ENCODE measurements at regions not wholly inside any gene's neighbourhood (a gene's known extent, or its start where the extent isn't known, plus 50 kb on each side); places are given as distances from the start of the nearest gene placed in this dataset.

DNA sequence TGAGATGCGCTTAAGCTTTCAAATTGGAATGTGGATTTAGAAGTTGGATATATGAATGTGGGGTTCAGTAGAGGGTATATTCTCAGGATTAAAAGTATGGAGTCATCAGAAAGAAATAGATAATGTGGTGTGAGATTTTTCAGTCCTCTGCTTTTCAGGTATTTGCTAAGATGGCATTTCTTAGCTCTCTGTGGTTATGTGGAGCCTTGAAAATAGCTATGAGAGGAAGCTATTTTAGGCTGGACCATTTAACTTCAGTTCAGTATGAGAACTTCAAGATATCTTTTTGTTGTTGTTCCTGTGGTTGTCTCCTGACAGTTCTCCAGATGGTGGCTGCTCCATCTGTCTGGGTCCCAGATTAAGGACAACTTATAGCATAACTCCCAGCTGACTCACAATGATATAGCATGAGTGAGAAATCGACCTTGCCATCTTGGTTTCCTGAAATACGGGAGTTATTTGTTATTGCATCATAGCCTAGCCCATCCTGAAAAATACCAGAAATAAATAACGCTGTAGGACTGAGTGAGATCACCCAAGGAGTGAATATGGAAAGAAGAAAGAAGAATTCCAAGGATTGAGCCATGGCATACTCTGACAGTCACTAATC is 461.5 kb downstream of the ANXA1 start:
- DNase-seq (ENCODE audit: low read depth, low spot score), result no peak
- H3K27ac ChIP-seq, result no peak overlapping the region

- no peak for DNase-seq (ENCODE audit: low read depth, low spot score)
- no peak overlapping the region for H3K27ac ChIP-seq
Observed at GRCh38 chr9:73615557-73615956, 463.9 kb downstream of the ANXA1 start.

- no peak for DNase-seq (ENCODE audit: low read depth, low spot score)
- H3K27ac ChIP-seq, result no peak overlapping the region
Observed at GRCh38 chr9:73617586-73617985, 465.9 kb downstream of the ANXA1 start.

DNA sequence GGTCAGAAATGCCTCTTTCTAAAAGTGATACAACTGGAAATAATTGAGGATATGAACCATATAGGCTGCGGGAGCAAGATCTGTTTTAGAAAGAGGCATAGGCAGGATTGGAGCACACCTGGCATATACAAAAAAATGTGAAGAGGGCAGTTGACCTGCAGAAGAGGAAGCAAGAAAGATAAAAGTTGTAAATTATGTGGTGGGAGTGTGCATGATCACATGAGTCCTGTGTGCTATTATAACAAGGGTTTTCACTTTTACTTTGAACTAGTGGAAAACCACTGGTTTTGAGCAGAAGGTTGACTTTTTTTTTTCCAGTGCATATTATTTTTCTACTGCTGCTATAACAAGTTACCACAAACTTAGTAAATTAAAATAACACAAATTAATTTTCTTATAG is 489.3 kb downstream of the ANXA1 start:
- H3K27ac ChIP-seq, result no peak overlapping the region
- DNase-seq (ENCODE audit: low read depth, low spot score), result no peak

GRCh38 chr9:73643379-73644013 is 491.8 kb downstream of the ANXA1 start:
- H3K27ac ChIP-seq, result peak overlapping the region; percentile 31
- peak; percentile 76 for DNase-seq (ENCODE audit: low read depth, low spot score)

GRCh38 chr9:73647560-73647959 is 495.9 kb downstream of the ANXA1 start:
- DNase-seq (ENCODE audit: low read depth, low spot score), result no peak
- no peak overlapping the region for H3K27ac ChIP-seq

- no peak for DNase-seq (ENCODE audit: low read depth, low spot score)
- no peak overlapping the region for H3K27ac ChIP-seq
Observed at GRCh38 chr9:73649552-73649951, 497.9 kb downstream of the ANXA1 start.

GRCh38 chr9:73655363-73655762 is 503.7 kb downstream of the ANXA1 start:
- H3K27ac ChIP-seq, result no peak overlapping the region
- no peak for DNase-seq (ENCODE audit: low read depth, low spot score)

GRCh38 chr9:73655831-73656230 is 504.2 kb downstream of the ANXA1 start:
- no peak overlapping the region for H3K27ac ChIP-seq
- DNase-seq (ENCODE audit: low read depth, low spot score), result no peak

GRCh38 chr9:73665253-73665652 is 513.6 kb downstream of the ANXA1 start:
- H3K27ac ChIP-seq, result no peak overlapping the region
- DNase-seq (ENCODE audit: low read depth, low spot score), result no peak

GRCh38 chr9:73667749-73668148 is 516.1 kb downstream of the ANXA1 start:
- H3K27ac ChIP-seq, result no peak overlapping the region
- DNase-seq (ENCODE audit: low read depth, low spot score), result no peak

GRCh38 chr9:73680831-73681230 is 529.2 kb downstream of the ANXA1 start:
- DNase-seq (ENCODE audit: low read depth, low spot score), result no peak
- no peak overlapping the region for H3K27ac ChIP-seq

DNA sequence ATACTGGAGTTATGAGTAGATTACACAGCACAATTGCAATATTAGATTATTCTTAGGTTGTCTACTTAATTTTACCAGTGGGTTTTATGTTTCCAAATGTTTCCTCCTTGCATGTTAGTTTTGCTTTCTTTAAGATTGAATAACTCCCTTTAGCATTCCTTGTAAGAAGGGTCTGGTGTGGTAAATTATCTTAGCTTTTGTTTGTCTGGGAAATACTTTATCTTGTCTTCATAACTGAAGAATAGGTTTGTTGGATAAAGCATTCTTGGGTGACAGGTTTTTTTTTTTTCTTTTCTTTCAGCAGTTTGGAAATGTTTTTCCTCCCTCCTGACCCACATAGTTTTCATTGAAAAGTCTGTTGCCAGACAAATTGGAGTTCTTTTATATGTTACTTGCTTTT is 531.1 kb downstream of the ANXA1 start:
- H3K27ac ChIP-seq, result no peak overlapping the region
- DNase-seq (ENCODE audit: low read depth, low spot score), result no peak

DNA sequence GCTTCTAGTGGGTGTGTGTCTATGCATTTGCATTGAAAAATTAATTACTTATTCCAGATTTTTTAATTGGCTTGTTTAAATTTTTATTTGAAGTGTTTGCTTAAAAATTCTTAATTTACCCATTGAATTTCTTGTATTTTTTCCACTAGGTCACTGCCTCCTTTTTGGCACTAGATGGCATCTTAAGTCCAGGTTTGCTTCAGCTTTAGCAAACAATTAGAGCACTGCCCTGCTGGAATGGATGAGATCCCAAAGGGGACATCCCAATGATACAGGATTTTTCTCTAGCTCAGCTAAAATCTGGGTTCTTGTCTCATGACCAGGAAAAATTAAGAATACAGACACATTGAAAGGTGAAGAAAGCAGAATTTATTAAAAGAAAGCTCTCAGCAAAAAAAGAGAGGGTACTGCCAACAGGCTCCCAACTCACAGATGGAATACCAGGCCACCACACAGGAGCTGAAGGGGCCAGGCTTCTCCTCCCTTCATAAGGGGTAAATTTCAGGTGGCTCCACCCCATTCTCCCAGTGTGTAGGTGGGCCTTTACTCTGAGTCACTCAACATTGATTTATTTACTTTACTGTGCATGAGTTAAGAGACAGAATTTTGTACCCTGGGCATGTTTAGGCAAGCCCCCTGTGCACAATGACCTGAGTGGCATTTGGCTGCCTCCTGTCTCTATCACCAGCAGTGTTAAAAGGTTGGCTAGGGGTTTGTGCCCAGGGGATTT is 532.4 kb downstream of the ANXA1 start:
- H3K27ac ChIP-seq, result peak overlapping the region; percentile 82
- peak; percentile 85 for DNase-seq (ENCODE audit: low read depth, low spot score)

DNA sequence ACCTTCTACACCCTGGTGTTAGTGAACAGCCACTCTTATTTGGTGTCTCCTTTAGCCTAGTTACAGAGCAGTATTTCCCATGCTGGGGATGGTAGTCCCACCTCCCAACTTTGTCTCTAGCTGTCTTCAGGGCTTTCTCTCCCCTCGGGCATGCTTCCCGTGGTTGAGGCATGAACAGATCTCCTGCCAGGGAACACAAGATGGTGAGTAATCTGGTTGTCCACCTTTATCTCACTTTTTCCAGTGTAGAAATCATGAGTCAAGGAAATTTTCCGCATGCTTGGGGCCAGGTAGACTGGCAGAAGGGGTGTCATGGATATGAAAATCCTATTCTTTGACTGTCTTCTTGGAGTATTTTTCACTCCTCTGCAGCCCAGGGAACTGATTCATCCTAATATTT is 532.9 kb downstream of the ANXA1 start:
- DNase-seq (ENCODE audit: low read depth, low spot score), result peak; percentile 89
- peak overlapping the region; percentile 82 for H3K27ac ChIP-seq

- peak overlapping the region; percentile 82 for H3K27ac ChIP-seq
- no peak for DNase-seq (ENCODE audit: low read depth, low spot score)
Observed at GRCh38 chr9:73685786-73686185, 534.1 kb downstream of the ANXA1 start.

DNA sequence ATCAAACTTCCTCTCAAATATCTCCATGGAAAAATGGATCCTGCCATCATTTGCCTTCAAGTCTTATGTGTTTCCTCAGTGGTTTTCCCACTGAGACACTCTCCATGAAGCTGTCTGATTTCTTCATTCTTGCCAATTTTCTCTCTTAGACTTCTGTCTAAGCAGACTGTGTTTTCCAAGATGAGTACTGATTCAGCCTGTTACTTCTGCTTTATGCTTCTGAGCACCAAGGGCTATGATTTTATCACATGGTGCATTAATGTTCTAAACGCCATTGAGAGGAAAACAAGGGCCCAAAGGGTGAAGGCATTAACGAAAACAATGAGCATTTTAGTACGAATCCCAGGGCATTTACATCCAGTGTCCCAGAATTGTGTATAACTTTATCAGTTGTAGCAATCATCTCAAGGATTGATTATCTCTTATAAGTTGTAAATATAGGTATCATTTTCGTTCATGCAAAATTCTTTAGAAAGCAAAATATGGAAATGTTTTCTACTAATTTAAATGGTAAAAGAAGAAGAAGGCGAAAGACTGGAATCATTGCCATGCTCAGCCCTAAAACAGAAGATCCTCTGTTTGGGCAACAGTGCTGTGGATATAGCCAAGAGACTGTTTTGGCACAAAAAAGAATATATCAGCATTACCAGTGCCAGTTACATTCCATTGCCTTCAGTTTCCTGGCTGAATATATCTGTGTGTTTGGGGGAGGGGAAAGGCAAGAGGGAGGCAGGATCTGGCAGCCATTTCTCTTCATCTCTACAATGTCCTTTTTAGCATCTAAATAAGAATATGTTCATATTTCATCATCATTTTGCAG is 537.6 kb downstream of the ANXA1 start:
- DNase-seq (ENCODE audit: low read depth, low spot score), result no peak
- no peak overlapping the region for H3K27ac ChIP-seq

GRCh38 chr9:73701415-73702057 is 549.9 kb downstream of the ANXA1 start:
- no peak overlapping the region for H3K27ac ChIP-seq
- no peak for DNase-seq (ENCODE audit: low read depth, low spot score)

- peak overlapping the region; percentile 53 for H3K27ac ChIP-seq
- DNase-seq (ENCODE audit: low read depth, low spot score), result peak; percentile 58
Observed at GRCh38 chr9:73714294-73714693, 562.6 kb downstream of the ANXA1 start.

DNA sequence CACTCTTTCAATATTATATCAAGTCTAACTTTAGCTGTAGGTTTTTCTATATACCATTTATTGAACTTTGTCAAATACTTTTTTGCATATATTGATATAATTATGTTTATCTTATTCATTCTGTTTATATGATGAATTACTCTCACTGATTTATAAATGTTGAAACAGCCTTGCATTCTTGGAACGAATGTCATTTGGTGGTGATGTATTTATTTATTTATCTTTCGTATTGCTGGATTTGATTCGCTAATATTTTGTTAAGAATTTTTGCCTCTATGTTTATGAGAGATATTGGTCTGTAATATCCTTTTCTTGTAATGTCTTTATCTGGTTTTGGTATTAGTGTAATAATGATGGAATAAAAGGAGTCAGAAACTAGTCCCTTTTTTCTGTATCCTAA is 563.9 kb downstream of the ANXA1 start:
- DNase-seq (ENCODE audit: low read depth, low spot score), result no peak
- no peak overlapping the region for H3K27ac ChIP-seq
